Thoracic aorta (tissue), 2 donors: ENCODE measurements at regions not wholly inside any gene's neighbourhood (a gene's known extent, or its start where the extent isn't known, plus 50 kb on each side); places are given as distances from the start of the nearest gene placed in this dataset.
"Not testable (repeated sequence)": the region's sequence is repeated elsewhere in the genome, so short reads cannot be mapped to it uniquely, and the experiment has no call there.

ENCODE experiments used
- ATAC-seq: fragments of 150-250 bp; one replicate; pipeline ENCODE4 v1.8.0; 2017; ENCODE audit warnings: low read depth; ENCODE audit not compliant: insufficient number of reproducible peaks, low FRiP score
- DNase-seq: peaks from one replicate; pipeline ENCODE4 v3.0.0-alpha.2; 2020; ENCODE audit warnings: low spot score
- H3K27ac ChIP-seq, 2 donors: fragments of 200-600 bp; sonication (generic); 1 replicate in 1 of 2; 2 replicates in 1 of 2; pipeline ENCODE4 v1.5.1; 2016; ENCODE audit warnings: mild to moderate bottlenecking in 2 of 2, moderate library complexity in 2 of 2
- H3K27me3 ChIP-seq: fragments of 200-600 bp; sonication (generic); replicated peaks from 2 replicates; pipeline ENCODE4 v1.6.0; 2016; ENCODE audit warnings: mild to moderate bottlenecking; ENCODE audit not compliant: insufficient read depth
- H3K36me3 ChIP-seq: fragments of 200-600 bp; sonication (generic); one replicate; pipeline ENCODE4 v1.5.1; 2016
- H3K4me1 ChIP-seq, 2 donors: fragments of 200-600 bp; sonication (generic); 1 replicate in 1 of 2; 2 replicates in 1 of 2; pipeline versions ENCODE4 v1.5.1 to v1.6.0; 2016; ENCODE audit warnings: low read depth in 2 of 2, mild to moderate bottlenecking in 1 of 2; ENCODE audit not compliant: control insufficient read depth in 1 of 2
- H3K4me3 ChIP-seq: fragments of 200-600 bp; sonication (generic); 2 replicates; pipeline ENCODE4 v1.5.1; 2016; ENCODE audit warnings: mild to moderate bottlenecking
- H3K9me3 ChIP-seq: fragments of 200-600 bp; sonication (generic); 2 replicates; pipeline ENCODE4 v1.5.1; 2016
- CTCF ChIP-seq: fragments of 200-600 bp; sonication (generic); IDR thresholded peaks from one replicate; pipeline ENCODE4 v1.5.1; 2019; ENCODE audit warnings: antibody characterized with exemption

- DNase-seq (no peak), ATAC-seq (no peak)
- Histone ChIP-seq H3K9me3 (peaks cover 26% of the 10 kb centered on the region), H3K36me3 (no peaks in the 10 kb centered on the region), H3K4me3 (no peak overlapping the region), H3K4me1 (no peaks in the 10 kb centered on the region), H3K27ac (no peak overlapping the region), H3K27me3 (no peaks in the 10 kb centered on the region)
- no peak for TF ChIP-seq CTCF
Observed at GRCh38 chr7:20491284-20491683, 124.2 kb upstream of the ABCB5 start.

- Histone ChIP-seq H3K36me3 (no peaks in the 10 kb centered on the region), H3K4me1 (no peaks in the 10 kb centered on the region), H3K27ac (no peak overlapping the region), H3K9me3 (peaks cover 2% of the 10 kb centered on the region), H3K27me3 (no peaks in the 10 kb centered on the region), H3K4me3 (no peak overlapping the region)
- ATAC-seq: no peak
- TF ChIP-seq CTCF: no peak
- DNase-seq: no peak
Observed at GRCh38 chr7:20494566-20494965, 120.9 kb upstream of the ABCB5 start.

- H3K27ac ChIP-seq, H3K4me3 ChIP-seq, H3K9me3 ChIP-seq, ATAC-seq, H3K4me1 ChIP-seq, H3K27me3 ChIP-seq, H3K36me3 ChIP-seq, DNase-seq: not testable (repeated sequence)
Observed at GRCh38 chr7:20501473-20501872, 114.0 kb upstream of the ABCB5 start.

- TF ChIP-seq CTCF: no peak
- Histone ChIP-seq H3K9me3 (peaks cover 4% of the 10 kb centered on the region), H3K27ac (no peak overlapping the region), H3K27me3 (no peaks in the 10 kb centered on the region), H3K36me3 (no peaks in the 10 kb centered on the region), H3K4me3 (no peak overlapping the region), H3K4me1 (no peaks in the 10 kb centered on the region)
- DNase-seq: no peak
- no peak for ATAC-seq
Observed at GRCh38 chr7:20503278-20503950, 112.1 kb upstream of the ABCB5 start.

GRCh38 chr7:20504060-20504459 is 111.4 kb upstream of the ABCB5 start:
- ATAC-seq: no peak
- Histone ChIP-seq H3K9me3 (peaks cover 4% of the 10 kb centered on the region), H3K36me3 (no peaks in the 10 kb centered on the region), H3K27me3 (no peaks in the 10 kb centered on the region), H3K27ac (no peak overlapping the region), H3K4me1 (no peaks in the 10 kb centered on the region), H3K4me3 (no peak overlapping the region)
- DNase-seq: no peak
- TF ChIP-seq CTCF: no peak

- Histone ChIP-seq H3K4me3 (no peak overlapping the region), H3K36me3 (no peaks in the 10 kb centered on the region), H3K9me3 (peaks cover 4% of the 10 kb centered on the region), H3K4me1 (no peaks in the 10 kb centered on the region), H3K27me3 (no peaks in the 10 kb centered on the region), H3K27ac (no peak overlapping the region)
- DNase-seq (no peak), ATAC-seq (no peak)
- no peak for TF ChIP-seq CTCF
Observed at GRCh38 chr7:20506175-20506574, 109.3 kb upstream of the ABCB5 start.
